SK-N-SH treated with all-trans-retinoic acid at 6 μM for 48 hours (cell line): ENCODE measurements at regions not wholly inside any gene's neighbourhood (a gene's known extent, or its start where the extent isn't known, plus 50 kb on each side); places are given as distances from the start of the nearest gene placed in this dataset.

Experiments
- ARNTL ChIP-seq: fragments of 450-650 bp; formaldehyde crosslinking; IDR thresholded peaks from 2 replicates; pipeline ENCODE4 v1.5.0; 2020; ENCODE audit warnings: low read depth, mild to moderate bottlenecking, moderate library complexity, borderline replicate concordance
- ESRRG ChIP-seq: fragments of 250-450 bp; sonication (Bioruptor Pico); IDR thresholded peaks from 2 replicates; pipeline ENCODE4 v1.6.1; 2021; ENCODE audit warnings: mild to moderate bottlenecking
- PPARA ChIP-seq: fragments of 250-450 bp; sonication (Bioruptor Pico); IDR thresholded peaks from 2 replicates; pipeline ENCODE4 v1.5.0; 2020; ENCODE audit warnings: mild to moderate bottlenecking, borderline replicate concordance
- TCF4 ChIP-seq: fragments of 250-450 bp; sonication (Bioruptor Pico); IDR thresholded peaks from 2 replicates; pipeline ENCODE4 v1.8.0; 2021; ENCODE audit warnings: mild to moderate bottlenecking, moderate library complexity, borderline replicate concordance
- ZFP3 ChIP-seq: fragments of 250-450 bp; sonication (Bioruptor Pico); IDR thresholded peaks from 2 replicates; pipeline ENCODE4 v1.5.0; 2020; ENCODE audit warnings: mild to moderate bottlenecking, moderate library complexity
- ZFP30 ChIP-seq: fragments of 450-650 bp; formaldehyde crosslinking; IDR thresholded peaks from 2 replicates; pipeline ENCODE4 v1.5.0; 2022; ENCODE audit warnings: mild to moderate bottlenecking, moderate library complexity
- ZNF8 ChIP-seq: fragments of 450-650 bp; formaldehyde crosslinking; IDR thresholded peaks from 2 replicates; pipeline ENCODE4 v1.5.0; 2020; ENCODE audit warnings: mild to moderate bottlenecking, moderate library complexity
- TF ChIP-seq, protein P1 (sequence below): fragments of 250-450 bp; sonication (Bioruptor Pico); IDR thresholded peaks from 2 replicates; pipeline ENCODE4 v1.8.0; 2020; ENCODE audit warnings: mild to moderate bottlenecking, moderate library complexity, borderline replicate concordance

GRCh38 chr6:9370480-9370879, 935.1 kb upstream of the SLC35B3 start:
- TF ChIP-seq, protein P1, sequence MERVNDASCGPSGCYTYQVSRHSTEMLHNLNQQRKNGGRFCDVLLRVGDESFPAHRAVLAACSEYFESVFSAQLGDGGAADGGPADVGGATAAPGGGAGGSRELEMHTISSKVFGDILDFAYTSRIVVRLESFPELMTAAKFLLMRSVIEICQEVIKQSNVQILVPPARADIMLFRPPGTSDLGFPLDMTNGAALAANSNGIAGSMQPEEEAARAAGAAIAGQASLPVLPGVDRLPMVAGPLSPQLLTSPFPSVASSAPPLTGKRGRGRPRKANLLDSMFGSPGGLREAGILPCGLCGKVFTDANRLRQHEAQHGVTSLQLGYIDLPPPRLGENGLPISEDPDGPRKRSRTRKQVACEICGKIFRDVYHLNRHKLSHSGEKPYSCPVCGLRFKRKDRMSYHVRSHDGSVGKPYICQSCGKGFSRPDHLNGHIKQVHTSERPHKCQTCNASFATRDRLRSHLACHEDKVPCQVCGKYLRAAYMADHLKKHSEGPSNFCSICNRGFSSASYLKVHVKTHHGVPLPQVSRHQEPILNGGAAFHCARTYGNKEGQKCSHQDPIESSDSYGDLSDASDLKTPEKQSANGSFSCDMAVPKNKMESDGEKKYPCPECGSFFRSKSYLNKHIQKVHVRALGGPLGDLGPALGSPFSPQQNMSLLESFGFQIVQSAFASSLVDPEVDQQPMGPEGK (CRISPR knock-in tag): no peak
- TF ChIP-seq ESRRG (CRISPR knock-in tag) (no peak), ARNTL (CRISPR knock-in tag) (no peak), ZNF8 (CRISPR knock-in tag) (no peak), ZFP30 (no peak), ZFP3 (CRISPR knock-in tag) (no peak), TCF4 (no peak), PPARA (no peak)
